HUES64 (cell line): ENCODE measurements at regions not wholly inside any gene's neighbourhood (a gene's known extent, or its start where the extent isn't known, plus 50 kb on each side); places are given as distances from the start of the nearest gene placed in this dataset.
"Not testable (repeated sequence)": the region's sequence is repeated elsewhere in the genome, so short reads cannot be mapped to it uniquely, and the experiment has no call there.

Source experiments
- H3K27ac ChIP-seq: 2 replicates; pipeline ENCODE4 v1.7.0; 2013; ENCODE audit warnings: low read depth, low read length, inconsistent platforms
- H3K27me3 ChIP-seq: 2 replicates; pipeline ENCODE4 v1.6.1; 2013; ENCODE audit warnings: mild to moderate bottlenecking, low read length; ENCODE audit not compliant: insufficient read depth
- H3K36me3 ChIP-seq: 2 replicates; pipeline ENCODE4 v1.6.1; 2013; ENCODE audit warnings: mild to moderate bottlenecking, low read length; ENCODE audit not compliant: insufficient read depth
- H3K4me1 ChIP-seq: 2 replicates; pipeline ENCODE4 v1.6.1; 2013; ENCODE audit warnings: mild to moderate bottlenecking, low read length, moderate library complexity; ENCODE audit not compliant: insufficient read depth
- H3K4me3 ChIP-seq: 2 replicates; pipeline ENCODE4 v1.5.1; 2013; ENCODE audit warnings: mild to moderate bottlenecking, low read length, moderate library complexity
- H3K9ac ChIP-seq: 2 replicates; pipeline ENCODE4 v1.6.1; 2013; ENCODE audit warnings: mild to moderate bottlenecking, low read depth, low read length
- H3K9me3 ChIP-seq: 2 replicates; pipeline ENCODE4 v1.6.1; 2013; ENCODE audit warnings: low read depth, low read length; ENCODE audit not compliant: insufficient read depth
- WGBS: fragments of 150-250, 120-280 bp; methylation state at CpG from one replicate; pipeline ENCODE4 v1.1.7; 2013; ENCODE audit warnings: missing lambda C conversion rate; 5-methylcytosine and 5-hydroxymethylcytosine counted together

- no peak overlapping the region for H3K27ac ChIP-seq
- no peaks in the 10 kb centered on the region for H3K27me3 ChIP-seq
- no peak overlapping the region for H3K4me3 ChIP-seq
- H3K36me3 ChIP-seq = no peaks in the 10 kb centered on the region
- peaks cover 14% of the 10 kb centered on the region; the same call in 1 of the 2 replicates for H3K4me1 ChIP-seq
- 32% methylated on average over 7 of the region's 8 CpGs for WGBS
- no peaks in the 10 kb centered on the region for H3K9me3 ChIP-seq
- no peak overlapping the region for H3K9ac ChIP-seq
Measured at GRCh38 chr2:16773080-16773713, 107.6 kb upstream of the CYRIA start.

- Histone ChIP-seq H3K4me1 (no peaks in the 10 kb centered on the region), H3K9me3 (no peaks in the 10 kb centered on the region), H3K36me3 (no peaks in the 10 kb centered on the region), H3K4me3 (no peak overlapping the region), H3K27me3 (no peaks in the 10 kb centered on the region), H3K27ac (no peak overlapping the region), H3K9ac (no peak overlapping the region)
- WGBS = 92% methylated on average over 2 of the region's 3 CpGs
Measured at GRCh38 chr2:16767789-16768476, 102.3 kb upstream of the CYRIA start.

GRCh38 chr2:16765356-16765755 lies 99.7 kb upstream of the CYRIA start:
- no peak overlapping the region for H3K4me3 ChIP-seq
- no peaks in the 10 kb centered on the region for H3K4me1 ChIP-seq
- H3K36me3 ChIP-seq = no peaks in the 10 kb centered on the region
- no peak overlapping the region for H3K27ac ChIP-seq
- no peaks in the 10 kb centered on the region for H3K27me3 ChIP-seq
- no peaks in the 10 kb centered on the region for H3K9me3 ChIP-seq
- H3K9ac ChIP-seq = no peak overlapping the region
- WGBS = 70% methylated on average over 6 of the region's 7 CpGs

- WGBS = 93% methylated on average over 2 of the region's 4 CpGs
Measured at GRCh38 chr2:16764487-16764886, 98.9 kb upstream of the CYRIA start.

GRCh38 chr2:16763493-16763899 lies 97.9 kb upstream of the CYRIA start:
- Histone ChIP-seq H3K27ac (no peak overlapping the region), H3K4me1 (no peaks in the 10 kb centered on the region), H3K9ac (no peak overlapping the region), H3K36me3 (no peaks in the 10 kb centered on the region), H3K4me3 (no peak overlapping the region), H3K27me3 (no peaks in the 10 kb centered on the region), H3K9me3 (no peaks in the 10 kb centered on the region)
- 81% methylated on average over 4 of the region's 4 CpGs for WGBS

More at GRCh38 chr2:16764487-16764886, 98.9 kb upstream of the CYRIA start:
- Histone ChIP-seq H3K27me3 (no peaks in the 10 kb centered on the region), H3K36me3 (no peaks in the 10 kb centered on the region), H3K27ac (no peak overlapping the region), H3K4me3 (no peak overlapping the region), H3K4me1 (no peaks in the 10 kb centered on the region), H3K9ac (no peak overlapping the region), H3K9me3 (no peaks in the 10 kb centered on the region)

GRCh38 chr2:16763056-16763455 lies 97.4 kb upstream of the CYRIA start:
- Histone ChIP-seq H3K4me3 (no peak overlapping the region), H3K4me1 (no peaks in the 10 kb centered on the region), H3K9ac (no peak overlapping the region), H3K27me3 (no peaks in the 10 kb centered on the region), H3K9me3 (no peaks in the 10 kb centered on the region), H3K36me3 (no peaks in the 10 kb centered on the region), H3K27ac (no peak overlapping the region)
- 61% methylated on average over 2 of the region's 2 CpGs for WGBS

GRCh38 chr2:16760426-16760825 lies 94.8 kb upstream of the CYRIA start:
- Histone ChIP-seq H3K4me3 (no peak overlapping the region), H3K27ac (no peak overlapping the region), H3K4me1 (no peaks in the 10 kb centered on the region), H3K9ac (no peak overlapping the region), H3K27me3 (no peaks in the 10 kb centered on the region), H3K36me3 (no peaks in the 10 kb centered on the region), H3K9me3 (no peaks in the 10 kb centered on the region)
- WGBS = 92% methylated on average over 3 of the region's 3 CpGs

- Histone ChIP-seq H3K9ac (no peak overlapping the region), H3K27ac (no peak overlapping the region), H3K27me3 (no peaks in the 10 kb centered on the region), H3K9me3 (no peaks in the 10 kb centered on the region), H3K4me1 (no peaks in the 10 kb centered on the region), H3K36me3 (no peaks in the 10 kb centered on the region), H3K4me3 (no peak overlapping the region)
- 54% methylated on average over 20 of the region's 21 CpGs for WGBS
Measured at GRCh38 chr2:16756831-16757644, 91.4 kb upstream of the CYRIA start.

GRCh38 chr2:16755442-16755841 lies 89.8 kb upstream of the CYRIA start:
- Histone ChIP-seq H3K36me3 (no peaks in the 10 kb centered on the region), H3K9me3 (no peaks in the 10 kb centered on the region), H3K27me3 (no peaks in the 10 kb centered on the region), H3K4me1 (no peaks in the 10 kb centered on the region), H3K9ac (no peak overlapping the region), H3K27ac (no peak overlapping the region), H3K4me3 (no peak overlapping the region)
- WGBS = 95% methylated on average over 9 of the region's 9 CpGs

GRCh38 chr2:16753025-16753424 lies 87.4 kb upstream of the CYRIA start:
- not testable (repeated sequence) for H3K27ac ChIP-seq, H3K9ac ChIP-seq, H3K4me1 ChIP-seq, H3K9me3 ChIP-seq, H3K4me3 ChIP-seq, H3K36me3 ChIP-seq, H3K27me3 ChIP-seq
- WGBS = 92% methylated on average over 1 of the region's 1 CpG

GRCh38 chr2:16750925-16751214 lies 85.2 kb upstream of the CYRIA start:
- H3K27me3 ChIP-seq, H3K4me1 ChIP-seq, H3K27ac ChIP-seq, H3K4me3 ChIP-seq, H3K9me3 ChIP-seq, H3K9ac ChIP-seq, H3K36me3 ChIP-seq: not testable (repeated sequence)
- 100% methylated on average over 1 of the region's 1 CpG for WGBS
